Large intestine (tissue), 3 donors: ENCODE measurements at regions not wholly inside any gene's neighbourhood (a gene's known extent, or its start where the extent isn't known, plus 50 kb on each side); places are given as distances from the start of the nearest gene placed in this dataset.

Experiments
- DNase-seq, 2 donors: peaks; one replicate each; pipeline versions ENCODE4 v3.0.0 to v3.0.0-alpha.2; 2013
- H3K27ac ChIP-seq: one replicate; pipeline ENCODE4 v1.5.1; 2013; ENCODE audit warnings: low read length
- H3K27me3 ChIP-seq: 2 replicates; pipeline ENCODE4 v1.6.1; 2013; ENCODE audit warnings: low read length; ENCODE audit not compliant: control insufficient read depth, insufficient read depth
- H3K36me3 ChIP-seq: 2 replicates; pipeline ENCODE4 v1.6.1; 2013; ENCODE audit warnings: low read length; ENCODE audit not compliant: control insufficient read depth, insufficient read depth
- H3K4me1 ChIP-seq: one replicate; pipeline ENCODE4 v1.6.1; 2013; ENCODE audit warnings: low read length; ENCODE audit not compliant: control insufficient read depth, insufficient read depth
- H3K4me3 ChIP-seq: one replicate; pipeline ENCODE4 v1.5.1; 2013; ENCODE audit warnings: low read length
- H3K9me3 ChIP-seq: one replicate; pipeline ENCODE4 v1.6.1; 2013; ENCODE audit warnings: mild to moderate bottlenecking, low read depth, low read length, moderate library complexity; ENCODE audit not compliant: control insufficient read depth
- WGBS: methylation state at CpG from one replicate; pipeline ENCODE4 v1.1.5; 2013; ENCODE audit warnings: low lambda C conversion rate; ENCODE audit not compliant: insufficient coverage; 5-methylcytosine and 5-hydroxymethylcytosine counted together

GRCh38 chr16:79401157-79401556 lies 199.4 kb downstream of the MAF start:
- Histone ChIP-seq H3K27me3 (no peaks in the 10 kb centered on the region), H3K4me1 (peaks cover 39% of the 10 kb centered on the region), H3K4me3 (no peak overlapping the region), H3K9me3 (no peaks in the 10 kb centered on the region), H3K27ac (peak overlapping the region; percentile 89), H3K36me3 (no peaks in the 10 kb centered on the region)
- no peak for DNase-seq
- WGBS, result no CpG with 5 or more reads among the region's 4 CpGs

- peak overlapping the region; percentile 89 for H3K27ac ChIP-seq
- H3K9me3 ChIP-seq, result no peaks in the 10 kb centered on the region
- no peaks in the 10 kb centered on the region for H3K36me3 ChIP-seq
- 37% methylated on average over 2 of the region's 13 CpGs for WGBS
- peak; percentile 96 to 98 for DNase-seq
- H3K4me1 ChIP-seq, result peaks cover 39% of the 10 kb centered on the region
- H3K4me3 ChIP-seq, result no peak overlapping the region
- no peaks in the 10 kb centered on the region for H3K27me3 ChIP-seq
These were observed 199.9 kb downstream of the MAF start for GRCh38 chr16:79400462-79401149.

DNA sequence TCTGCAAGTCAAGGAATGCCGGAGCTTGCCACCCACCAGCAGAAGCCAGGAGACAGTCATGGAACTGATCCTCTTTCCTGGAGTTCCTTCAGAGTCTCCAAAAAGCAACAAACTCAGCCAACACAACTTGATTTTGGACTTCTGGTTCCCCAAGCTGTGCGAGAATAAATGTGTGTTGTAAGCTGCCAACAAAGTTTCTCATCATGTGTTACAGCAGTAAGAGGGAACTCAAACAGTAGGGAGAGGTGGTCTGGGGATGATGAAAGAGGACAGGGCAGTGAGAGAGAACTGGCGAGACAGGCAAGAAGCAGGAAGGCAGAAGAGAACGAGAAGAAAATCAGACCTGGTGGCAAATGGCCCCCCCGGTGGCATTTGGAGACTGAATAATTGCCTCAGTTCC lies 204.9 kb downstream of the MAF start:
- no CpG with 5 or more reads among the region's 5 CpGs for WGBS
- H3K27ac ChIP-seq, result no peak overlapping the region
- DNase-seq, result no peak
- no peaks in the 10 kb centered on the region for H3K27me3 ChIP-seq
- H3K9me3 ChIP-seq, result no peaks in the 10 kb centered on the region
- no peak overlapping the region for H3K4me3 ChIP-seq
- peaks cover 9% of the 10 kb centered on the region for H3K4me1 ChIP-seq
- H3K36me3 ChIP-seq, result no peaks in the 10 kb centered on the region

DNA sequence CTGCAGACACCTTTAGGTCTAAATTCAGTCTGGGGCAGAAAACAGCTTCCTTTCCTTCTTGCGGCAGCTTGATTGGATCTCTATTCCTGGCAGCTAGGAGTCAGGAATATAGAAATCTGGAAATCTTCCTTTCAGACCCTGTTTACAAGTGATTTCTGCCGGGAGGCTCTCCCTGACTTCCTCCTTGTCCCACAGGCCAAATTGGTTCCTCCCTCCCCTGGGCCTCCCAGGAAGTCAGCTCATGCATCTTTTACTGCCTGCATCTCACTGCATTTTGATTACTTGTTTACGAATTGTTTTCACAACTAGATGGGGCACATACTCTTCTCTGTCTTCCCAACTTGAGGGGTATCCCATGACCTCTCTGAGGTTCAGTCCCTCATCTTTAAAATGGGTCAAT lies 206.3 kb downstream of the MAF start:
- no CpG with 5 or more reads among the region's 3 CpGs for WGBS
- DNase-seq, result no peak

GRCh38 chr16:79393564-79393963 lies 207.0 kb downstream of the MAF start:
- Histone ChIP-seq H3K4me1 (no peaks in the 10 kb centered on the region), H3K27ac (no peak overlapping the region), H3K36me3 (no peaks in the 10 kb centered on the region), H3K4me3 (no peak overlapping the region), H3K27me3 (no peaks in the 10 kb centered on the region), H3K9me3 (no peaks in the 10 kb centered on the region)
- WGBS, result 100% methylated on average over 1 of the region's 2 CpGs
- DNase-seq, result no peak

More for the DNA sequence above, 206.3 kb downstream of the MAF start:
- H3K36me3 ChIP-seq, result no peaks in the 10 kb centered on the region
- H3K27me3 ChIP-seq, result no peaks in the 10 kb centered on the region
- H3K27ac ChIP-seq, result no peak overlapping the region
- no peaks in the 10 kb centered on the region for H3K9me3 ChIP-seq
- H3K4me3 ChIP-seq, result no peak overlapping the region
- no peaks in the 10 kb centered on the region for H3K4me1 ChIP-seq

GRCh38 chr16:79393127-79393526 lies 207.4 kb downstream of the MAF start:
- no peak for DNase-seq
- Histone ChIP-seq H3K4me1 (no peaks in the 10 kb centered on the region), H3K36me3 (no peaks in the 10 kb centered on the region), H3K4me3 (no peak overlapping the region), H3K9me3 (no peaks in the 10 kb centered on the region), H3K27ac (no peak overlapping the region), H3K27me3 (no peaks in the 10 kb centered on the region)
- 86% methylated on average over 1 of the region's 4 CpGs for WGBS

GRCh38 chr16:79392081-79392480 lies 208.5 kb downstream of the MAF start:
- H3K27ac ChIP-seq, result no peak overlapping the region
- no peaks in the 10 kb centered on the region for H3K9me3 ChIP-seq
- no peaks in the 10 kb centered on the region for H3K36me3 ChIP-seq
- H3K4me3 ChIP-seq, result no peak overlapping the region
- DNase-seq, result no peak
- H3K27me3 ChIP-seq, result no peaks in the 10 kb centered on the region
- no peaks in the 10 kb centered on the region for H3K4me1 ChIP-seq

GRCh38 chr16:79391395-79391794 lies 209.1 kb downstream of the MAF start:
- H3K4me1 ChIP-seq, result no peaks in the 10 kb centered on the region
- H3K36me3 ChIP-seq, result no peaks in the 10 kb centered on the region
- H3K4me3 ChIP-seq, result no peak overlapping the region
- no peak for DNase-seq
- H3K9me3 ChIP-seq, result no peaks in the 10 kb centered on the region
- no peak overlapping the region for H3K27ac ChIP-seq
- WGBS, result no CpG with 5 or more reads among the region's 11 CpGs
- H3K27me3 ChIP-seq, result no peaks in the 10 kb centered on the region

DNA sequence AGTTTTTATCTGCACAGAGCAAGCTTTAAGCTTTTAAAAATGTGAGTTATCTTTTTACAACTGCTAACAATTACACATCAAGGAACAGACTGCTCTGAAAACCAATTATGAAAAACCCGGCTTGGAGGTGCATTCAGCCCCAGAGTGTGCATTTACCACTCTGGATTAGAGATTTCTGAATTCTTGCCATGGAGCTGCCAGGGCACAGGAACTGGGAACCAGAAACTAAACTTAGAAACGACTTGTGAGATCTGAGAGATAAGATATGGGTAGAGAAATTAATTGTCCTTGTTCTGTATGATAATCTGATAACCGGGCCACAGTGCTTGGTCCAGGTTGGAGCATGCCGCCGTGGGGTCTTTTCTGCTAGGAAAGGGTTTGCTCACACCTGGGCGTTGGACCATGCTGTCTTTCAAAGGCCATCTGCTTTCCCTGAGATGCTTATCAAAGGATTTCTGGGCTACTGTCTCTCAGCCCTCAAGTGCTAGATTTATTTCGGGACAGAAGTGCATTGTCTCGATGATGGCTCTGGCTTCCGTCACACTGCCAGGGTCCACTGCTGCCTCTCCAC lies 210.0 kb downstream of the MAF start:
- no peak for DNase-seq
- H3K9me3 ChIP-seq, result no peaks in the 10 kb centered on the region
- H3K27me3 ChIP-seq, result no peaks in the 10 kb centered on the region
- WGBS, result no CpG with 5 or more reads among the region's 9 CpGs
- H3K4me1 ChIP-seq, result no peaks in the 10 kb centered on the region
- no peak overlapping the region for H3K4me3 ChIP-seq
- H3K36me3 ChIP-seq, result no peaks in the 10 kb centered on the region
- no peak overlapping the region for H3K27ac ChIP-seq

- Histone ChIP-seq H3K9me3 (no peaks in the 10 kb centered on the region), H3K4me1 (no peaks in the 10 kb centered on the region), H3K4me3 (no peak overlapping the region), H3K27me3 (no peaks in the 10 kb centered on the region), H3K27ac (no peak overlapping the region), H3K36me3 (no peaks in the 10 kb centered on the region)
- WGBS, result 50% methylated on average over 1 of the region's 1 CpG
- no peak for DNase-seq
These were observed 212.1 kb downstream of the MAF start for GRCh38 chr16:79388396-79388795.

- peaks cover 7% of the 10 kb centered on the region for H3K4me1 ChIP-seq
- DNase-seq, result no peak
- WGBS, result no CpG with 5 or more reads among the region's 7 CpGs
- H3K36me3 ChIP-seq, result no peaks in the 10 kb centered on the region
- no peaks in the 10 kb centered on the region for H3K9me3 ChIP-seq
- H3K27ac ChIP-seq, result no peak overlapping the region
- no peak overlapping the region for H3K4me3 ChIP-seq
- H3K27me3 ChIP-seq, result no peaks in the 10 kb centered on the region
These were observed 214.2 kb downstream of the MAF start for GRCh38 chr16:79386299-79386698.
